GM19455 (cell line): ENCODE measurements at regions not wholly inside any gene's neighbourhood (a gene's known extent, or its start where the extent isn't known, plus 50 kb on each side); places are given as distances from the start of the nearest gene placed in this dataset.
"Not testable (repeated sequence)": the region's sequence is repeated elsewhere in the genome, so short reads cannot be mapped to it uniquely, and the experiment has no call there.

Experiments
- ATAC-seq: cut with Tn5 transposase; IDR thresholded peaks from one replicate; pipeline ENCODE4 v1.9.1; 2021; ENCODE audit not compliant: unreplicated experiment

- no peak for ATAC-seq
Measured at GRCh38 chr1:104018922-104019674, 269.4 kb downstream of the AMY1C start.

GRCh38 chr1:104019675-104020049 lies 270.0 kb downstream of the AMY1C start:
- no peak for ATAC-seq

GRCh38 chr1:104028416-104029035 lies 278.8 kb downstream of the AMY1C start:
- ATAC-seq = no peak

- ATAC-seq = no peak
Measured at GRCh38 chr1:104029456-104029970, 279.8 kb downstream of the AMY1C start.

GRCh38 chr1:104056786-104057185 lies 307.1 kb downstream of the AMY1C start:
- no peak for ATAC-seq

- not testable (repeated sequence) for ATAC-seq
Measured at GRCh38 chr1:104057219-104057898, 307.7 kb downstream of the AMY1C start.

- ATAC-seq = not testable (repeated sequence)
Measured at GRCh38 chr1:104061637-104062036, 311.9 kb downstream of the AMY1C start.

GRCh38 chr1:104064399-104064798 lies 314.7 kb downstream of the AMY1C start:
- no peak for ATAC-seq

- no peak for ATAC-seq
Measured at GRCh38 chr1:104072915-104073371, 323.2 kb downstream of the AMY1C start.

- ATAC-seq = no peak
Measured at GRCh38 chr1:104073463-104073902, 323.8 kb downstream of the AMY1C start.

GRCh38 chr1:104082221-104082620 lies 332.5 kb downstream of the AMY1C start:
- no peak for ATAC-seq

- ATAC-seq = no peak
Measured at GRCh38 chr1:104084380-104084779, 334.7 kb downstream of the AMY1C start.

- no peak for ATAC-seq
Measured at GRCh38 chr1:104092698-104093097, 343.0 kb downstream of the AMY1C start.

GRCh38 chr1:104098837-104099236 lies 349.1 kb downstream of the AMY1C start:
- no peak for ATAC-seq

- no peak for ATAC-seq
Measured at GRCh38 chr1:104100115-104100514, 350.4 kb downstream of the AMY1C start.

GRCh38 chr1:104105465-104105864 lies 355.8 kb downstream of the AMY1C start:
- no peak for ATAC-seq

- ATAC-seq = no peak
Measured at GRCh38 chr1:104120525-104120924, 370.8 kb downstream of the AMY1C start.

- ATAC-seq = no peak
Measured at GRCh38 chr1:104121271-104121670, 371.6 kb downstream of the AMY1C start.

GRCh38 chr1:104125266-104125665 lies 375.6 kb downstream of the AMY1C start:
- ATAC-seq = no peak

- no peak for ATAC-seq
Measured at GRCh38 chr1:104125970-104126369, 376.3 kb downstream of the AMY1C start.

GRCh38 chr1:104132382-104132973 lies 382.8 kb downstream of the AMY1C start:
- ATAC-seq = peak; percentile 66
